H1 (cell line): ENCODE measurements at regions not wholly inside any gene's neighbourhood (a gene's known extent, or its start where the extent isn't known, plus 50 kb on each side); places are given as distances from the start of the nearest gene placed in this dataset.

ENCODE experiments used
- CTCF ChIA-PET: fragments of 300-600 bp; sonication (Branson Sonifier 250); formaldehyde crosslinking; loops from one replicate; lab custom pipeline; 2021; ENCODE audit not compliant: partially characterized antibody; lab: Charles Lee
- POLR2A ChIA-PET: fragments of 300-600 bp; sonication (Branson Sonifier 250); formaldehyde crosslinking; loops from one replicate; lab custom pipeline; 2021; ENCODE audit warnings: inconsistent platforms; ENCODE audit not compliant: partially characterized antibody; lab: Charles Lee
- DNase-seq, 2 experiments: peaks; one replicate each; pipeline versions ENCODE4 v3.0.0 to v3.0.0-alpha.2; 2010 to 2022; ENCODE audit warnings: low spot score in 2 of 2, low read depth in 1 of 2, mixed read lengths in 1 of 2
- FAIRE-seq: peaks from 2 replicates; lab custom pipeline; 2011; peaks lifted over from hg19 to GRCh38; lab: Jason Lieb, UNC
- H2AFZ ChIP-seq: 2 replicates; pipeline ENCODE4 v1.8.1; 2012; ENCODE audit warnings: low read length, inconsistent platforms
- H2AK5ac ChIP-seq: 2 replicates; pipeline ENCODE4 v1.6.1; 2013; ENCODE audit warnings: low read depth, low read length
- H2BK120ac ChIP-seq: replicated peaks from 2 replicates; pipeline ENCODE3; 2013; ENCODE audit warnings: low read depth, low read length, inconsistent platforms
- H2BK12ac ChIP-seq: 2 replicates; pipeline ENCODE4 v1.6.1; 2013; ENCODE audit warnings: low read depth, low read length
- H2BK15ac ChIP-seq: 2 replicates; pipeline ENCODE4 v1.6.1; 2013; ENCODE audit warnings: low read length
- H2BK20ac ChIP-seq: 2 replicates; pipeline ENCODE4 v1.6.1; 2013; ENCODE audit warnings: low read length
- H2BK5ac ChIP-seq: 2 replicates; pipeline ENCODE4 v1.6.1; 2013; ENCODE audit warnings: low read depth, low read length
- H3K14ac ChIP-seq: 2 replicates; pipeline ENCODE4 v1.6.1; 2013; ENCODE audit warnings: inconsistent platforms; ENCODE audit not compliant: insufficient read length
- H3K18ac ChIP-seq: 2 replicates; pipeline ENCODE4 v1.6.1; 2013; ENCODE audit warnings: low read length; ENCODE audit errors: extremely low read depth
- H3K23ac ChIP-seq: 2 replicates; pipeline ENCODE4 v1.6.1; 2013; ENCODE audit warnings: inconsistent platforms; ENCODE audit not compliant: insufficient read length
- H3K23me2 ChIP-seq: 2 replicates; pipeline ENCODE4 v1.6.1; 2013; ENCODE audit warnings: low read depth, low read length
- H3K27ac ChIP-seq: 2 replicates; pipeline ENCODE4 v1.6.1; 2011; ENCODE audit warnings: low read depth, low read length, inconsistent platforms
- H3K27me3 ChIP-seq, 4 experiments: replicated peaks in 1 of 4; 1 replicate in 1 of 4; 2 replicates in 3 of 4; pipeline versions ENCODE4 v1.6.1 to v1.8.1; 2011 to 2013; ENCODE audit warnings: low read length in 3 of 4, mild to moderate bottlenecking in 3 of 4, inconsistent platforms in 2 of 4, mixed read lengths in 2 of 4, moderate library complexity in 1 of 4; ENCODE audit not compliant: control insufficient read depth in 3 of 4, insufficient read depth in 3 of 4; ENCODE audit errors: extremely low read depth in 1 of 4
- H3K36me3 ChIP-seq, 4 experiments: 2 replicates each; pipeline versions ENCODE4 v1.6.1 to v1.8.1; 2011 to 2013; ENCODE audit warnings: mild to moderate bottlenecking in 4 of 4, low read length in 3 of 4, moderate library complexity in 2 of 4, control low read depth in 1 of 4, inconsistent platforms in 1 of 4; ENCODE audit not compliant: insufficient read depth in 4 of 4, control insufficient read depth in 2 of 4
- H3K4ac ChIP-seq: replicated peaks from 2 replicates; pipeline ENCODE3; 2013; ENCODE audit warnings: low read length, low read depth, mixed read lengths, inconsistent platforms; ENCODE audit not compliant: insufficient read length
- H3K4me1 ChIP-seq, 4 experiments: replicated peaks in 1 of 4; 1 replicate in 1 of 4; 2 replicates in 3 of 4; pipeline versions ENCODE4 v1.6.1 to v1.8.1; 2011 to 2013; ENCODE audit warnings: low read length in 3 of 4, inconsistent platforms in 2 of 4, mixed read lengths in 1 of 4; ENCODE audit not compliant: insufficient read depth in 4 of 4, control insufficient read depth in 3 of 4
- H3K4me2 ChIP-seq, 2 experiments: 2 replicates each; pipeline versions ENCODE4 v1.6.1 to v1.8.1; 2011 to 2013; ENCODE audit warnings: low read depth in 2 of 2, low read length in 2 of 2, control low read depth in 1 of 2, inconsistent platforms in 1 of 2, mild to moderate bottlenecking in 1 of 2; ENCODE audit not compliant: insufficient read depth in 1 of 2
- H3K4me3 ChIP-seq, 4 experiments: fragments of 200-600, 300-600 bp in 1 of 4; sonication (generic), shearing (Covaris generic), sonication (Bioruptor Twin) in 1 of 4; 2 replicates each; pipeline versions ENCODE4 v1.5.1 to v1.8.1; 2011 to 2016; ENCODE audit warnings: low read length in 4 of 4, low read depth in 3 of 4, control low read depth in 2 of 4, inconsistent platforms in 2 of 4, mild to moderate bottlenecking in 2 of 4, mixed read lengths in 1 of 4, moderate library complexity in 1 of 4; ENCODE audit not compliant: insufficient read depth in 2 of 4; ENCODE audit errors: extremely low read depth in 1 of 4
- H3K56ac ChIP-seq: replicated peaks from 2 replicates; pipeline ENCODE3; 2013; ENCODE audit warnings: low read depth, mild to moderate bottlenecking, mixed read lengths, low read length, inconsistent platforms; ENCODE audit not compliant: insufficient read length
- H3K79me1 ChIP-seq: 2 replicates; pipeline ENCODE4 v1.6.1; 2013; ENCODE audit warnings: low read depth, low read length, control low read depth
- H3K79me2 ChIP-seq, 2 experiments: 2 replicates each; pipeline versions ENCODE4 v1.6.1 to v1.8.1; 2012 to 2013; ENCODE audit warnings: low read length in 2 of 2, mild to moderate bottlenecking in 2 of 2, inconsistent platforms in 1 of 2; ENCODE audit not compliant: insufficient read depth in 2 of 2, control insufficient read depth in 1 of 2
- H3K9ac ChIP-seq, 4 experiments: replicated peaks in 1 of 4; 1 replicate in 1 of 4; 2 replicates in 3 of 4; pipeline versions ENCODE4 v1.6.1 to v1.8.1; 2011 to 2013; ENCODE audit warnings: low read depth in 3 of 4, low read length in 3 of 4, control low read depth in 2 of 4, mild to moderate bottlenecking in 2 of 4, moderate library complexity in 2 of 4, inconsistent platforms in 1 of 4; ENCODE audit errors: extremely low read depth in 1 of 4
- H3K9me3 ChIP-seq, 2 experiments: 2 replicates each; pipeline versions ENCODE4 v1.6.1 to v1.8.1; 2012 to 2013; ENCODE audit warnings: mild to moderate bottlenecking in 2 of 2, moderate library complexity in 2 of 2, control low read depth in 1 of 2, inconsistent platforms in 1 of 2, low read depth in 1 of 2, low read length in 1 of 2, mixed read lengths in 1 of 2; ENCODE audit not compliant: insufficient read depth in 2 of 2
- H4K20me1 ChIP-seq, 2 experiments: replicated peaks in 1 of 2; 2 replicates each; pipeline versions ENCODE3 to v1.8.1; 2011 to 2013; ENCODE audit warnings: inconsistent platforms in 2 of 2, low read length in 2 of 2, mild to moderate bottlenecking in 1 of 2; ENCODE audit not compliant: insufficient read depth in 2 of 2, control insufficient read depth in 1 of 2
- H4K5ac ChIP-seq: 2 replicates; pipeline ENCODE4 v1.6.1; 2013; ENCODE audit warnings: low read length, low read depth, mixed read lengths, inconsistent platforms; ENCODE audit not compliant: insufficient read length
- H4K8ac ChIP-seq: 2 replicates; pipeline ENCODE4 v1.8.0; 2013; ENCODE audit warnings: mild to moderate bottlenecking, moderate library complexity, low read length, inconsistent platforms; ENCODE audit not compliant: insufficient read depth; ENCODE audit errors: extremely low read depth
- H4K91ac ChIP-seq: replicated peaks from 2 replicates; pipeline ENCODE3; 2013; ENCODE audit warnings: low read length, mixed read lengths, inconsistent platforms; ENCODE audit not compliant: insufficient read length
- CHD2 ChIP-seq: IDR thresholded peaks from 2 replicates; pipeline ENCODE4 v1.6.1; 2012; ENCODE audit warnings: low read length, improper control_type of control experiment
- KDM4A ChIP-seq: IDR thresholded peaks from one replicate; pipeline ENCODE4 v1.7.1; 2012; ENCODE audit warnings: low read depth, mild to moderate bottlenecking, moderate library complexity, low read length, inconsistent platforms; ENCODE audit not compliant: severe bottlenecking
- SP2 ChIP-seq: IDR thresholded peaks from 2 replicates; pipeline ENCODE4 v1.6.1; 2012; ENCODE audit warnings: mild to moderate bottlenecking, low read length, inconsistent platforms
- TCF12 ChIP-seq: IDR thresholded peaks from 2 replicates; pipeline ENCODE4 v1.6.1; 2011; ENCODE audit warnings: low read depth, mild to moderate bottlenecking, low read length
- ZNF274 ChIP-seq: IDR thresholded peaks from 2 replicates; pipeline ENCODE4 v1.7.0; 2012; ENCODE audit warnings: low read length, borderline replicate concordance; ENCODE audit errors: extremely low read depth
- WGBS, 2 experiments: shearing (Covaris generic) in 1 of 2; methylation state at CpG; one replicate each; pipeline versions ENCODE4 v1.1.6 to v1.1.7; 2013 to 2015; ENCODE audit warnings: low lambda C conversion rate in 2 of 2, mixed read lengths in 2 of 2, inconsistent platforms in 1 of 2, low coverage in 1 of 2, missing lambda C conversion rate in 1 of 2; ENCODE audit not compliant: insufficient replicate concordance in 2 of 2, insufficient coverage in 1 of 2, insufficient read length in 1 of 2; ENCODE audit errors: extremely low coverage in 1 of 2, missing lambda C conversion rate in 1 of 2; 5-methylcytosine and 5-hydroxymethylcytosine counted together

DNA sequence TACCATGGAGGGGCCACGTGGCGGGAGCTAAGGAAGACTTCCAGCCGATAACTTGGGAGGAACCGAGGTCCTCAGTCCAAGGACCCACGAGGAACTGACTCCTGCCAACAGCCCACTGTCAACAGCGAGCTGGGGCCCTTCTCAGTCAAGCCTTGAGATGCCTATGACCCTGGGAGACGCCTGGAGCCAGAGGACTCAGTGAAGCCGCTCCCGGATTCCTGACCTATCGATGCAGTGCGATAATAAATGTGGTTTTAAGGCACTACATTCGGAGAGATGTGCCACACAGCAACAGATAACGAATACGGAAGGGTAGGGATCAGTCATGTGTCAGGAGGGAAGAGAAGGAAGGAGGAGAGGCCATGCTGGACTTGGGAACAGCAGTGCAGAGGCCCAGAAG lies 208.5 kb downstream of the NFATC2 start:
- H4K8ac ChIP-seq, result no peak overlapping the region
- no peak for TF ChIP-seq CHD2
- no peak for TF ChIP-seq TCF12
- no peak for TF ChIP-seq KDM4A
- TF ChIP-seq ZNF274, result no peak
- TF ChIP-seq SP2, result no peak
- DNase-seq, result no peak
- no peaks in the 10 kb centered on the region for H3K9me3 ChIP-seq
- no peak overlapping the region for H3K4me3 ChIP-seq
- H4K5ac ChIP-seq, result no peak overlapping the region
- no peak overlapping the region for H2BK15ac ChIP-seq
- no peak overlapping the region for H2AFZ ChIP-seq
- H3K4ac ChIP-seq, result no peak overlapping the region
- H2BK12ac ChIP-seq, result no peak overlapping the region
- H3K79me1 ChIP-seq, result no peaks in the 10 kb centered on the region
- H3K27me3 ChIP-seq, result no peaks in the 10 kb centered on the region
- H2BK20ac ChIP-seq, result no peak overlapping the region
- H3K79me2 ChIP-seq, result no peaks in the 10 kb centered on the region
- H3K23ac ChIP-seq, result no peak overlapping the region
- H3K36me3 ChIP-seq, result no peaks in the 10 kb centered on the region
- no peak overlapping the region for H2AK5ac ChIP-seq
- no peak overlapping the region for H3K56ac ChIP-seq
- H2BK120ac ChIP-seq, result no peak overlapping the region
- H3K23me2 ChIP-seq, result peaks cover 2% of the 10 kb centered on the region; the same call in 1 of the 2 replicates
- FAIRE-seq, result no peak
- peaks cover 0 to under 1% of the 10 kb centered on the region in 2 experiments for H4K20me1 ChIP-seq
- no peaks in the 10 kb centered on the region for H3K4me1 ChIP-seq
- H3K4me2 ChIP-seq, result no peak overlapping the region
- H3K9ac ChIP-seq, result no peak overlapping the region
- ChIA-PET POLR2A (no interaction called here), CTCF (interaction anchor here (1.1 to 4.3 kb wide), 5 partner anchors 9 to 346 kb away, joined by 3 to 20 read pairs (median 10); no protein-coding TSS in a partner anchor)
- no peak overlapping the region for H2BK5ac ChIP-seq
- H3K27ac ChIP-seq, result no peak overlapping the region
- no peak overlapping the region for H3K14ac ChIP-seq
- no peak overlapping the region for H4K91ac ChIP-seq
- no peak overlapping the region for H3K18ac ChIP-seq
- WGBS, 2 experiments, result 95% methylated on average over 13 of the region's 14 CpGs; no CpG with 5 or more reads in 1 of the 2 experiments
